HepG2 (cell line): ENCODE measurements at regions not wholly inside any gene's neighbourhood (a gene's known extent, or its start where the extent isn't known, plus 50 kb on each side); places are given as distances from the start of the nearest gene placed in this dataset.

Experiments
- ATAC-seq: fragments of 200-7000 bp; cut with Tn5 transposase; 3 replicates; pipeline ENCODE4 v1.9.1; 2020; ENCODE audit warnings: mild to moderate bottlenecking, moderate library complexity
- BruUV-seq: library from RNA; stranded (reverse); fragments of 400-500 nt; replicated peaks from 2 replicates; lab custom pipeline; 2021; lab: Mats Ljungman, UMichigan
- CTCF ChIA-PET: fragments of 300-600 bp; formaldehyde crosslinking; extraction: SDS; loops from one replicate; lab custom pipeline; 2021; ENCODE audit warnings: low total read pairs, inconsistent platforms, low intra/inter-chr PET ratio; lab: Yijun Ruan, JAX
- POLR2A ChIA-PET: fragments of 350-600 bp; sonication (Branson Sonifier 250); formaldehyde crosslinking; loops from one replicate; lab custom pipeline; 2020; ENCODE audit warnings: antibody characterized with exemption, inconsistent platforms; lab: Yijun Ruan, JAX
- DNase-seq: peaks from one replicate; pipeline ENCODE4 v3.0.0-alpha.2; 2015; ENCODE audit warnings: low spot score
- FAIRE-seq: peaks from 3 replicates; lab custom pipeline; 2011; peaks lifted over from hg19 to GRCh38; lab: Jason Lieb, UNC
- H2AFZ ChIP-seq: one replicate; pipeline ENCODE4 v1.6.1; 2011; ENCODE audit warnings: low read length, inconsistent platforms
- H3K27ac ChIP-seq: fragments of 300-600 bp; 3 replicates; pipeline ENCODE4 v1.8.0; 2011; ENCODE audit warnings: mixed run types, mild to moderate bottlenecking, mixed read lengths, low read length, inconsistent platforms; ENCODE audit not compliant: insufficient read depth; ENCODE audit errors: extremely low read length
- H3K27me3 ChIP-seq, 2 experiments: fragments of 200-600 bp in 1 of 2; 2 replicates in 1 of 2; 3 replicates in 1 of 2; pipeline versions ENCODE4 v1.6.0 to v1.8.0; 2011; ENCODE audit warnings: low read length in 2 of 2, mild to moderate bottlenecking in 2 of 2, moderate library complexity in 2 of 2, inconsistent platforms in 1 of 2; ENCODE audit not compliant: insufficient read depth in 2 of 2, control insufficient read depth in 1 of 2
- H3K36me3 ChIP-seq, 2 experiments: fragments of 200-600 bp in 1 of 2; replicated peaks in 1 of 2; 2 replicates in 1 of 2; 3 replicates in 1 of 2; pipeline versions ENCODE4 v1.5.1 to v1.8.0; 2011; ENCODE audit warnings: low read length in 2 of 2, inconsistent platforms in 1 of 2; ENCODE audit not compliant: insufficient read depth in 2 of 2, control insufficient read depth in 1 of 2
- H3K4me1 ChIP-seq: 2 replicates; pipeline ENCODE4 v1.5.1; 2012; ENCODE audit warnings: low read length, inconsistent platforms; ENCODE audit not compliant: insufficient read depth
- H3K4me2 ChIP-seq: 2 replicates; pipeline ENCODE4 v1.6.0; 2011; ENCODE audit warnings: low read depth, low read length, inconsistent platforms
- H3K4me3 ChIP-seq, 3 experiments: fragments of 200-600 bp in 1 of 3; sonication (generic), shearing (Covaris generic) in 1 of 3; replicated peaks in 1 of 3; 2 replicates each; pipeline ENCODE4 v1.5.1; 2011 to 2016; ENCODE audit warnings: low read length in 3 of 3, inconsistent platforms in 2 of 3, low read depth in 2 of 3, mild to moderate bottlenecking in 2 of 3, control low read depth in 1 of 3, mixed read lengths in 1 of 3; ENCODE audit not compliant: insufficient read depth in 1 of 3
- H3K79me2 ChIP-seq: one replicate; pipeline ENCODE4 v1.6.1; 2011; ENCODE audit warnings: low read length, inconsistent platforms; ENCODE audit not compliant: insufficient read depth
- H3K9ac ChIP-seq: 2 replicates; pipeline ENCODE4 v1.6.0; 2011; ENCODE audit warnings: mild to moderate bottlenecking, low read depth, low read length, inconsistent platforms; ENCODE audit not compliant: insufficient read depth
- H3K9me3 ChIP-seq: 2 replicates; pipeline ENCODE4 v1.5.1; 2012; ENCODE audit warnings: mild to moderate bottlenecking, low read length
- H4K20me1 ChIP-seq: 2 replicates; pipeline ENCODE4 v1.6.0; 2011; ENCODE audit warnings: inconsistent platforms, mild to moderate bottlenecking, low read length, moderate library complexity; ENCODE audit not compliant: insufficient read depth
- CBX2 ChIP-seq, 2 experiments: fragments of 200-600 bp in 1 of 2; sonication (generic); formaldehyde crosslinking in 1 of 2; IDR thresholded peaks; 2 replicates each; pipeline versions ENCODE4 v1.7.0 to v1.8.1; 2018 to 2022; ENCODE audit warnings: low read depth in 2 of 2, low read length in 1 of 2, mild to moderate bottlenecking in 1 of 2, missing genetic modification reagents in 1 of 2
- NFAT5 ChIP-seq: sonication (generic); formaldehyde crosslinking; IDR thresholded peaks from 2 replicates; pipeline ENCODE4 v1.4.0; 2020; ENCODE audit warnings: missing genetic modification reagents
- SIN3B ChIP-seq: fragments of 150-350 bp; IDR thresholded peaks from 2 replicates; pipeline ENCODE4 v1.6.1; 2014; ENCODE audit warnings: low read length
- SKIL ChIP-seq: sonication (generic); formaldehyde crosslinking; IDR thresholded peaks from 2 replicates; pipeline ENCODE4 v1.8.0; 2022; ENCODE audit warnings: missing genetic modification reagents, mild to moderate bottlenecking, moderate library complexity, borderline replicate concordance
- TCF12 ChIP-seq, 2 experiments: fragments of 450-650 bp in 1 of 2; sonication (generic) in 1 of 2; formaldehyde crosslinking in 1 of 2; IDR thresholded peaks; 2 replicates each; pipeline versions ENCODE4 v1.6.1 to v1.8.0; 2017 to 2022; ENCODE audit warnings: antibody characterized with exemption in 1 of 2, mild to moderate bottlenecking in 1 of 2, missing genetic modification reagents in 1 of 2, moderate library complexity in 1 of 2
- ZBTB2 ChIP-seq: sonication (generic); formaldehyde crosslinking; IDR thresholded peaks from 2 replicates; pipeline ENCODE4 v1.8.0; 2022; ENCODE audit warnings: low read depth, missing genetic modification reagents
- ZMYM2 ChIP-seq: sonication (generic); formaldehyde crosslinking; IDR thresholded peaks from 2 replicates; pipeline ENCODE4 v1.8.0; 2022; ENCODE audit warnings: mild to moderate bottlenecking, missing genetic modification reagents
- ZNF224 ChIP-seq: sonication (generic); formaldehyde crosslinking; IDR thresholded peaks from 2 replicates; pipeline ENCODE4 v1.5.0; 2020; ENCODE audit warnings: mild to moderate bottlenecking, missing genetic modification reagents
- ZNF615 ChIP-seq: sonication (generic); formaldehyde crosslinking; IDR thresholded peaks from 2 replicates; pipeline ENCODE4 v1.5.0; 2020; ENCODE audit warnings: mild to moderate bottlenecking, missing genetic modification reagents, borderline replicate concordance
- ZNF878 ChIP-seq: sonication (generic); formaldehyde crosslinking; IDR thresholded peaks from 2 replicates; pipeline ENCODE4 v1.8.1; 2023; ENCODE audit warnings: mild to moderate bottlenecking, missing genetic modification reagents, moderate library complexity
- WGBS: methylation state at CpG from one replicate; pipeline ENCODE4 v1.1.6; 2017; ENCODE audit warnings: low lambda C conversion rate; 5-methylcytosine and 5-hydroxymethylcytosine counted together
- in situ Hi-C: cut with HindIII; loops from 2 replicates; pipeline ENCODE4 v1.10.0; 2017; ENCODE audit warnings: low pct_unique_long_range_greater_than_20kb; ENCODE audit not compliant: extremely low pct_ligation_motif_present
- intact Hi-C: fragments of 100-400 bp; cut with micrococcal nuclease; formaldehyde crosslinking; loops from one replicate; pipeline ENCODE4 v1.10.0; 2022; ENCODE audit not compliant: unreplicated experiment
- TF ChIP-seq, protein P1 (sequence below): sonication (generic); formaldehyde crosslinking; IDR thresholded peaks from 2 replicates; pipeline ENCODE4 v1.8.0; 2022; ENCODE audit warnings: mild to moderate bottlenecking, missing genetic modification reagents, moderate library complexity
- TF ChIP-seq, protein P2 (sequence below): sonication (generic); formaldehyde crosslinking; conservative IDR thresholded peaks from 2 replicates; pipeline ENCODE4 v1.8.0; 2022; ENCODE audit warnings: missing genetic modification reagents

DNA sequence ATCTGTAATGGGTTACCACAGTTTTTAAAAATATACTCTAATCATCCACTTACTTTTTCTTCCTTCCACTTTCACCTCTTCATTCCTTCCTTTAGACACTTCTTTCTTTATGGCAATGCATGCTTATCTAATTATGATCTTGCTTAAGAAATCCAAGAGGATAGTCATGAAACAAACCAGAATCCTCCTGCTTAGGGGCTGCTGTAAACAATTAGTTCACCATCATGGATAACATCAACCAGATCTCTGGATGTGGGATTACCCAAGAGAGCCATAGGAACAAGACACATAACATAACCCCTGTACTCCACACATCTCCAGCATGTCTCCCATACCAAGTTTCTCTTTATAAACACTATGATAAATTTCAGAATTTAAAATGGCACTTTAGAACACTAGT lies 713.4 kb upstream of the PTPRD start (continued):
- TF ChIP-seq NFAT5 (CRISPR knock-in tag) (no peak), CBX2 (IDR thresholded peaks at IDR 0.05; ENCODE audit: low read depth, low read length) (no peak), CBX2 (CRISPR knock-in tag; IDR thresholded peaks at IDR 0.05; ENCODE audit: low read depth) (no peak), ZNF615 (no peak), SIN3B (no peak), ZNF224 (no peak)
- TF ChIP-seq, protein P1, sequence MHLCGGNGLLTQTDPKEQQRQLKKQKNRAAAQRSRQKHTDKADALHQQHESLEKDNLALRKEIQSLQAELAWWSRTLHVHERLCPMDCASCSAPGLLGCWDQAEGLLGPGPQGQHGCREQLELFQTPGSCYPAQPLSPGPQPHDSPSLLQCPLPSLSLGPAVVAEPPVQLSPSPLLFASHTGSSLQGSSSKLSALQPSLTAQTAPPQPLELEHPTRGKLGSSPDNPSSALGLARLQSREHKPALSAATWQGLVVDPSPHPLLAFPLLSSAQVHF, result no peak
- TF ChIP-seq, all 625 proteins: peak for 0

GRCh38 chr9:11328326-11328725 lies 715.5 kb upstream of the PTPRD start:
- Histone ChIP-seq H4K20me1 (no peaks in the 10 kb centered on the region), H3K27me3 (no peaks in the 10 kb centered on the region), H3K36me3 (no peaks in the 10 kb centered on the region), H3K4me1 (no peaks in the 10 kb centered on the region), H2AFZ (no peak overlapping the region), H3K9ac (no peak overlapping the region), H3K27ac (no peak overlapping the region), H3K4me3 (no peak overlapping the region), H3K9me3 (peaks cover 82% of the 10 kb centered on the region), H3K4me2 (no peak overlapping the region), H3K79me2 (no peaks in the 10 kb centered on the region)
- DNase-seq, result no peak
- in situ Hi-C loops (no loop called here), intact Hi-C loops (no loop called here)
- FAIRE-seq, result no peak
- CTCF ChIA-PET, result no interaction called here
- BruUV-seq, result no TSS peak
- POLR2A ChIA-PET, result no interaction called here
- no peak for ATAC-seq
- 1% methylated on average over 6 of the region's 6 CpGs for WGBS
- no peak for TF ChIP-seq TCF12 (IDR thresholded peaks at IDR 0.05)
- no peak for TF ChIP-seq TCF12 (CRISPR knock-in tag; IDR thresholded peaks at IDR 0.05)
- TF ChIP-seq, protein P2, sequence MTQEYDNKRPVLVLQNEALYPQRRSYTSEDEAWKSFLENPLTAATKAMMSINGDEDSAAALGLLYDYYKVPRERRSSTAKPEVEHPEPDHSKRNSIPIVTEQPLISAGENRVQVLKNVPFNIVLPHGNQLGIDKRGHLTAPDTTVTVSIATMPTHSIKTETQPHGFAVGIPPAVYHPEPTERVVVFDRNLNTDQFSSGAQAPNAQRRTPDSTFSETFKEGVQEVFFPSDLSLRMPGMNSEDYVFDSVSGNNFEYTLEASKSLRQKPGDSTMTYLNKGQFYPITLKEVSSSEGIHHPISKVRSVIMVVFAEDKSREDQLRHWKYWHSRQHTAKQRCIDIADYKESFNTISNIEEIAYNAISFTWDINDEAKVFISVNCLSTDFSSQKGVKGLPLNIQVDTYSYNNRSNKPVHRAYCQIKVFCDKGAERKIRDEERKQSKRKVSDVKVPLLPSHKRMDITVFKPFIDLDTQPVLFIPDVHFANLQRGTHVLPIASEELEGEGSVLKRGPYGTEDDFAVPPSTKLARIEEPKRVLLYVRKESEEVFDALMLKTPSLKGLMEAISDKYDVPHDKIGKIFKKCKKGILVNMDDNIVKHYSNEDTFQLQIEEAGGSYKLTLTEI (CRISPR knock-in tag), result no peak
- TF ChIP-seq SKIL (CRISPR knock-in tag), result no peak
- TF ChIP-seq ZNF878 (CRISPR knock-in tag), result no peak
- no peak for TF ChIP-seq ZBTB2
- TF ChIP-seq ZMYM2 (CRISPR knock-in tag), result no peak
